ENCODE measurements at regions not wholly inside any gene's neighbourhood (a gene's known extent, or its start where the extent isn't known, plus 50 kb on each side); places are given as distances from the start of the nearest gene placed in this dataset.

DNA sequence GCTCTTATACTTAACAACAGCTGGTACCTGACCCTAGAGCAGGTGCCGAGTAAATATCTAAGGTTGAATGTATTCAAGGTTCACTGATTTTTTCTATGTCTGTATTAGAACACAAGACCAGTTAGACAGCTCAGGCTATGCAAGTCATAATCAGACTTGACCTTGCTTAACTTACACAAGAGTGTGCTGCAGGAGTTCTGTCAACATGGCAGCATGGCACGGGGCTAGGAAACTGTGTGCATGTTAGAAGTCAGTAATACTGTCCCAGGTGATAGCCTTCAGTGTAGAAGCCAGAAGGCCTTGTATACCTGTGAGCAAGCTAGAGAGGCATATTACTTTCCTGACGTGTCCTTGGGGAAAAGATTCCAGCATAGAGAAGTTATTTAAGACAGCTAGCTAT lies 253.1 kb downstream of the FAT3 start:
- H3K4me3 ChIP-seq (ENCODE audit: low read depth, low read length), result no peak overlapping the region
- TF ChIP-seq, protein P1, sequence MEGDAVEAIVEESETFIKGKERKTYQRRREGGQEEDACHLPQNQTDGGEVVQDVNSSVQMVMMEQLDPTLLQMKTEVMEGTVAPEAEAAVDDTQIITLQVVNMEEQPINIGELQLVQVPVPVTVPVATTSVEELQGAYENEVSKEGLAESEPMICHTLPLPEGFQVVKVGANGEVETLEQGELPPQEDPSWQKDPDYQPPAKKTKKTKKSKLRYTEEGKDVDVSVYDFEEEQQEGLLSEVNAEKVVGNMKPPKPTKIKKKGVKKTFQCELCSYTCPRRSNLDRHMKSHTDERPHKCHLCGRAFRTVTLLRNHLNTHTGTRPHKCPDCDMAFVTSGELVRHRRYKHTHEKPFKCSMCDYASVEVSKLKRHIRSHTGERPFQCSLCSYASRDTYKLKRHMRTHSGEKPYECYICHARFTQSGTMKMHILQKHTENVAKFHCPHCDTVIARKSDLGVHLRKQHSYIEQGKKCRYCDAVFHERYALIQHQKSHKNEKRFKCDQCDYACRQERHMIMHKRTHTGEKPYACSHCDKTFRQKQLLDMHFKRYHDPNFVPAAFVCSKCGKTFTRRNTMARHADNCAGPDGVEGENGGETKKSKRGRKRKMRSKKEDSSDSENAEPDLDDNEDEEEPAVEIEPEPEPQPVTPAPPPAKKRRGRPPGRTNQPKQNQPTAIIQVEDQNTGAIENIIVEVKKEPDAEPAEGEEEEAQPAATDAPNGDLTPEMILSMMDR (IDR thresholded peaks at IDR 0.05; ENCODE audit: insufficient read depth, low read length, missing control alignments), result no peak
- CTCF ChIA-PET, result no interaction called here
- no peak for DNase-seq (ENCODE audit: low read depth, low spot score)
- POLR2A ChIA-PET, result no interaction called here

DNA sequence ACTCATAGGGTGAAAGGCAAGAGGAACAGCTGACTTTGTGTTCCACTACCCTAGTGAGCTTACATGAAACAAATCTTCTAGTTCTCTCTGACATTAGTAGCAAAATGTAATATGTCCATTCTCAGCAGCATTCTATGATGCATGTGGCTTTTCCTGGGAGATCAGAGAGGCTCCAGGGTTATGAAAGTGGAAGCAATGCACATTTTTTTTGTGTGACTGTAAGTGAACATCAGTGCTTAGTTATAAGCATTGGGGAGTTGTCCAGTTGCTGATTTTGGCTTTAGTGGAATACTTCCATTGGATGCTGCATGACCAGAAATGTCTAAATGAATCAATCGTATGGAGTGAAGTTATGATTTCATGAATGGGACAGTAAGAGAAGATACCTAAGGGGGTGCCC lies 255.9 kb downstream of the FAT3 start:
- TF ChIP-seq, protein P1 (IDR thresholded peaks at IDR 0.05; ENCODE audit: insufficient read depth, low read length, missing control alignments), result no peak
- POLR2A ChIA-PET, result no interaction called here
- CTCF ChIA-PET, result no interaction called here
- DNase-seq (ENCODE audit: low read depth, low spot score), result no peak
- H3K4me3 ChIP-seq (ENCODE audit: low read depth, low read length), result no peak overlapping the region

DNA sequence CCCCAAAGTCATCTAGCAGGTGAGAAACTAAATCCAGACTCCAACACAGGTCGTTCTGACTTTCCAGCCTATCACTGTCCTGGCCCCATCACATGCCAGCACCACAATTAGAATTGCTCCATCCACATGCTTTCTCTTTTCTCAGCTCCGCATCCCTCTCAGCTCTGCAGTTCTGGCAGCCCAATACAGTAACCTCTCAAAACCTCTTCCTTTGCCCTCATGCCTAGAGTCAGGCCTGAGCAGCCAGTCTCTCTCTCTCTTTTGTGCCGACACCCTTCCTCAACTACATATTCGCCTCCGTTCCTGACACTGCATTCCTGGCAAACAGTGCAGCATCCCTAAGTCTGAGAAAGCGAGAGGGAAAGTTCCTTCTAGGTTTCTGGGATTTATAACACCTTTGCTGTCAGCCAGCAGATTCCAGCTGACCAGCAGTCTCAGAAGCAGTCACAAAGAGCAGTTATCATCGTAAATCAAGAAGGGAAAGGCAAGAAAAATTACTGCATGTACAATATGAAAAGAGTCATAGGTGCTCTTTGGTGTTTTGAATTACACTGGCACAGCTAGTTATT lies 258.0 kb downstream of the FAT3 start:
- ChIA-PET POLR2A (no interaction called here), CTCF (no interaction called here)
- no peak for DNase-seq (ENCODE audit: low read depth, low spot score)
- TF ChIP-seq, protein P1 (IDR thresholded peaks at IDR 0.05; ENCODE audit: insufficient read depth, low read length, missing control alignments), result no peak
- H3K4me3 ChIP-seq (ENCODE audit: low read depth, low read length), result no peak overlapping the region

DNA sequence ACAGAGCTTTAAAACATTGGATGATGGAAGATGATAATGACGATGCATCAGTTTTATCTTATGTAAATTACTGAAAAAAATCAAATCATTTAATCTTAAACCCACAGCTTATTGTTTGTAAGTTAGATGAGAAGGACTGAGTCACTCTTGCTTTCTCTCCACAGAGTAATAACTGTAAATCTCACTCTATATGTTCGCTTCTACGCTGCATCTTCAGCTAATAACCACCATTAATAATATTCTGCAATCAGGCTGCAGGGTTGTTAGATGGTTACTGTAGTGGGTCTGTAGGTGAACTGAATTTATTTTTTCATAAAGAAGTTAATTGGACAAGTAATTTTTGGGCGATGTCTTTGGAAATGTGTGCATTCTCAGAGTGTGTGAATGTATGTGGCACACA lies 260.0 kb downstream of the FAT3 start:
- TF ChIP-seq, protein P1 (IDR thresholded peaks at IDR 0.05; ENCODE audit: insufficient read depth, low read length, missing control alignments), result no peak
- ChIA-PET CTCF (no interaction called here), POLR2A (no interaction called here)
- H3K4me3 ChIP-seq (ENCODE audit: low read depth, low read length), result no peak overlapping the region
- DNase-seq (ENCODE audit: low read depth, low spot score), result no peak

DNA sequence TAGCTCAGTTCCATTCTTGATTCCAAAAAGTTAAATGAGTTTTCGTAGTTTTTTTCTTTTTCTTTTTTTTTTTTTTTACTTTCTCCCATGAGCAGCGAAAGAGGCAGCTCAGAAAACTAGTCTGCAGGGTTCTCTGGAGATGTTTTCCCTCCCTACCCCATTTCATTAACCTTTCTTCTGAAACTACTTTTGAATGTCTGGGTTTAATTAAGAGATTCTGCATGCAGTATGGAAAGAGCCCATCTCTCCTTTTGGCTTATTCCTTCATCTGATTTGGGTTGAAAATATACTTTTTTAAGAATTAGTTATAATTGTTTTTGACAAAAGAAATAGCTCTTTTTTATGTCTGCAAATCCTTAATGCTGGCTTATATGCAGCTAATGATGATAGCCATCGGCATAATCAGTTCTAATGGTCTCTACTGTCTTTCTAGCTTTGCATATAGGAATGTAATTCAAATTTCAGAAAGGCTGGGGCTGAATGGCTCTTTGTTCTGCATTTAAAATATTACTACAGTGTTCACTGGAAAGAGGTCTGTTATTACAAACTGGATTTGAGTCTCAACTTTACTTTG lies 265.3 kb downstream of the FAT3 start:
- DNase-seq (ENCODE audit: low read depth, low spot score), result no peak
- H3K4me3 ChIP-seq (ENCODE audit: low read depth, low read length), result no peak overlapping the region
- TF ChIP-seq, protein P1 (IDR thresholded peaks at IDR 0.05; ENCODE audit: insufficient read depth, low read length, missing control alignments), result no peak
- POLR2A ChIA-PET, result no interaction called here
- CTCF ChIA-PET, result no interaction called here

DNA sequence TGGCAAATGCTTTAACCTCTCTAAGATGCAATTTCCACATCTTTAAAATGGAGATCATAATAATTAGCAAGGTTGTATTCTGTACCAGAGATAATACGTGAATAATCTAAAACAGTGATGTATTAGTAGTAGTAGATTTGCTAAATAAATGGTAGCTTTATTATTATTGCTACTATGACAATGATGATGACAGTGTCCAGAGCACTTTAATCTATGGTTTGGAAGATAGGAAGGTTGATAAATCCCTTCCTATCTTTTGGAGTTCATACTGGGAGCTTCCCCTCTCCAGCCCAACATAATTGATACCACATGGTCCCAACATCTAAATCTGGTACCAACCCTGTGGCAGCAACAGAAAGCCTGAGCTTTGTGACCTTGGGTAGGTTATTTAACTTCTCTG lies 267.8 kb downstream of the FAT3 start:
- H3K4me3 ChIP-seq (ENCODE audit: low read depth, low read length), result no peak overlapping the region
- POLR2A ChIA-PET, result no interaction called here
- TF ChIP-seq, protein P1 (IDR thresholded peaks at IDR 0.05; ENCODE audit: insufficient read depth, low read length, missing control alignments), result no peak
- CTCF ChIA-PET, result no interaction called here
- DNase-seq (ENCODE audit: low read depth, low spot score), result no peak

All from AG04449 (cell line).